ENCODE measurements at regions not wholly inside any gene's neighbourhood (a gene's known extent, or its start where the extent isn't known, plus 50 kb on each side); places are given as distances from the start of the nearest gene placed in this dataset.

DNA sequence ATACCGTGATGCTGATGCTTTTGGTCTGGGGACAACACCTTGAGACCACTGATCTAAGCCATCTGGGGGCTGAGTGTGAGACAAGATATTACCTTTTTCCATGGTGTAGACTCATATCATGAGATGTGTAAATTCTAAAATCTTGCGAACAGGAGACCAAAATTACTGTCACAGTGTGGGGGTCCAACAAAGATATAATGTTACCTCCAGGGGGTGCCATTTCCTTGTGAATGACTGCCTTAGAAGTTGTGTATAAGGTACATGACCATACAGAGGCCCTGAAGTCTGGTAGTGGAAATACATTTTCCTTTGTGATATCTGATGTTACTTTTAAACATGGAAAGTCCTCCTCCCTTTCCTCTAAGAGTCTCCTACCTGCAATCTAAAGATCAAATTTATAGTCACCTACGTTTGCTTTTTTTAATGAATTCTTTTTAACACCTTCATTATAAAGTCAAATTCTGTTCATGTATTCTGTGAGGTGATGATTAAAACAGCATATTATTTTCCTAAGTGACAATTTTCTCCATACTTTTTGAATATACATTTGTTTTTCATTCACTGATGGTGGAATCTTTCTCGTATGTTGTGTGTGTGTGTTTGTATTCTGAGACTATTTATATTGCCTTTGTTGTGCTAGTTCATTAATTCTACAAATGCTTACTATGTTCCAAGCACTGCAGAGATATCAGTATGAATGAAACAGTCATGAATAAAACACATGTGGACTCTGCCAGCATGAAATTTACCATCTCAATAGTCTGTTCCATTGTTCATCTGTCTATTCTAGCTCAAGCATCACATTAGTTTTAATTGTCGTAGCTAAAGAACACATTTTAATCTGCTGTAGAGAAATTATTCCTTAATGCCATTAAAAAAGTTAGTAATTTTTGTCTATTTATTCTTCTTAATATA lies 113.7 kb downstream of the RFC3 start:
- TF ChIP-seq, protein P1, sequence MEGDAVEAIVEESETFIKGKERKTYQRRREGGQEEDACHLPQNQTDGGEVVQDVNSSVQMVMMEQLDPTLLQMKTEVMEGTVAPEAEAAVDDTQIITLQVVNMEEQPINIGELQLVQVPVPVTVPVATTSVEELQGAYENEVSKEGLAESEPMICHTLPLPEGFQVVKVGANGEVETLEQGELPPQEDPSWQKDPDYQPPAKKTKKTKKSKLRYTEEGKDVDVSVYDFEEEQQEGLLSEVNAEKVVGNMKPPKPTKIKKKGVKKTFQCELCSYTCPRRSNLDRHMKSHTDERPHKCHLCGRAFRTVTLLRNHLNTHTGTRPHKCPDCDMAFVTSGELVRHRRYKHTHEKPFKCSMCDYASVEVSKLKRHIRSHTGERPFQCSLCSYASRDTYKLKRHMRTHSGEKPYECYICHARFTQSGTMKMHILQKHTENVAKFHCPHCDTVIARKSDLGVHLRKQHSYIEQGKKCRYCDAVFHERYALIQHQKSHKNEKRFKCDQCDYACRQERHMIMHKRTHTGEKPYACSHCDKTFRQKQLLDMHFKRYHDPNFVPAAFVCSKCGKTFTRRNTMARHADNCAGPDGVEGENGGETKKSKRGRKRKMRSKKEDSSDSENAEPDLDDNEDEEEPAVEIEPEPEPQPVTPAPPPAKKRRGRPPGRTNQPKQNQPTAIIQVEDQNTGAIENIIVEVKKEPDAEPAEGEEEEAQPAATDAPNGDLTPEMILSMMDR (IDR thresholded peaks at IDR 0.05), result peak; percentile 28
- no peak for TF ChIP-seq EZH2 (IDR thresholded peaks at IDR 0.05; ENCODE audit: borderline replicate concordance, insufficient read depth, low read depth, low read length, poor library complexity, severe bottlenecking)
- H3K4me3 ChIP-seq (ENCODE audit: control extremely low read depth in 1 of 5, extremely low read depth in 1 of 5, insufficient read depth in 1 of 5, low read depth in 2 of 5, low read length in 4 of 5), result no peak overlapping the region
- H3K4me1 ChIP-seq (ENCODE audit: control insufficient read depth in 2 of 2, insufficient read depth in 2 of 2, low read length in 2 of 2), result no peaks in the 10 kb centered on the region
- no peaks in the 10 kb centered on the region for H3K27me3 ChIP-seq (replicated peaks in 1 of 4; ENCODE audit: control extremely low read depth in 1 of 4, control insufficient read depth in 3 of 4, insufficient read depth in 4 of 4, low read length in 3 of 4)
- no peaks in the 10 kb centered on the region for H3K9me3 ChIP-seq (ENCODE audit: control extremely low read depth in 1 of 3, control insufficient read depth in 2 of 3, insufficient read depth in 1 of 3, low read length in 2 of 3)
- DNase-seq, result peak; percentile 8
- H4K20me1 ChIP-seq (ENCODE audit: control insufficient read depth, insufficient read depth, low read length, poor library complexity, severe bottlenecking), result no peaks in the 10 kb centered on the region
- ChIA-PET CTCF (no interaction called here), POLR2A (no interaction called here)
- Mint-ChIP-seq H3K4me3 (no peak overlapping the region), H3K27ac (no peak overlapping the region), H3K4me1 (no peaks in the 10 kb centered on the region), H3K9me3 (ENCODE audit: insufficient read depth) (no peaks in the 10 kb centered on the region), H3K27me3 (no peaks in the 10 kb centered on the region)
- H3K36me3 ChIP-seq (replicated peaks in 1 of 2; ENCODE audit: control extremely low read depth in 1 of 2, control insufficient read depth in 1 of 2, extremely low read depth in 1 of 2, insufficient read depth in 2 of 2, low read length in 1 of 2), result no peaks in the 10 kb centered on the region
- H3K79me2 ChIP-seq (ENCODE audit: control insufficient read depth, insufficient read depth, low read length), result no peaks in the 10 kb centered on the region
- H3K9ac ChIP-seq (ENCODE audit: low read length), result no peak overlapping the region
- ATAC-seq (ENCODE audit: low read depth), result no peak
- no peak overlapping the region for H3K27ac ChIP-seq (ENCODE audit: low read length in 2 of 2)
- WGBS (ENCODE audit: insufficient coverage), result 90% methylated on average over 1 of the region's 5 CpGs
- no peak overlapping the region for H2AFZ ChIP-seq (ENCODE audit: insufficient read depth, low read depth, low read length, poor library complexity, severe bottlenecking)
- intact Hi-C loops (cut with micrococcal nuclease), result loop anchor here (2.0 kb wide), 1 partner anchor 1233 kb away; no protein-coding TSS in a partner anchor
- no peak overlapping the region for H3K4me2 ChIP-seq (replicated peaks; ENCODE audit: low read depth, low read length, poor library complexity, severe bottlenecking)

DNA sequence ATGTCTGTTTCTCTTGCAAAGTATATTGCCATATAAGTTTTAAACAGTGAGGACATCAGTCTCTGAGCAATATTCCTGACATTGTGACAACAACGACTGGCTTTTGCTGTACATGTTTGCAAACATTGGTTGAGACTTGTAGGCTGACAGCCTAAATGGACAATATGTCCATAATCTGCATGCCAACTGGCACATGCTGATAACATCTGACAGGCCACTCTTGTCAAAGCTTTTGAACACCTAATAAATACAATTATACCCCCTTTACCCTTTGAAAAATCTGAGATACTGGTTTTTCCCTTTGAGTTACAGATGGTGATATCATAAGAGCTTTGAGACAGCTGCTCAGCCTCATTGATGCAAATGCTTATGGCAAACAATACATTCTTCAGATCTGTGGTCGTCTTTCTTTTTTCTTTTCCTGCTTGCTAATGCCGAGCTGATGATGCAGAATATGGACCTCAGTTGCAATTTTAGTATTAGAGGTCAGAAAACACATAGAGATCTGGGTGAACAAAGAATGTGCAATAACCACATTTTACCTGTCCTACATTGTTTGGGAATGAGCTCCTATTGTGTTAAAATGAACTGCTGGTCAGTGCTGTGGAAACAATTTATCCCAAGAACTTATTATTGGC lies 114.9 kb downstream of the RFC3 start:
- H3K27me3 ChIP-seq (replicated peaks in 1 of 4; ENCODE audit: control extremely low read depth in 1 of 4, control insufficient read depth in 3 of 4, insufficient read depth in 4 of 4, low read length in 3 of 4), result no peaks in the 10 kb centered on the region
- H3K9me3 ChIP-seq (ENCODE audit: control extremely low read depth in 1 of 3, control insufficient read depth in 2 of 3, insufficient read depth in 1 of 3, low read length in 2 of 3), result no peaks in the 10 kb centered on the region
- CTCF ChIA-PET, result no interaction called here
- WGBS (ENCODE audit: insufficient coverage), result 90% methylated on average over 1 of the region's 3 CpGs
- H3K4me3 ChIP-seq (ENCODE audit: control extremely low read depth in 1 of 5, extremely low read depth in 1 of 5, insufficient read depth in 1 of 5, low read depth in 2 of 5, low read length in 4 of 5), result no peak overlapping the region
- no peaks in the 10 kb centered on the region for H3K79me2 ChIP-seq (ENCODE audit: control insufficient read depth, insufficient read depth, low read length)
- H3K4me2 ChIP-seq (replicated peaks; ENCODE audit: low read depth, low read length, poor library complexity, severe bottlenecking), result no peak overlapping the region
- POLR2A ChIA-PET, result no interaction called here
- no peaks in the 10 kb centered on the region for H4K20me1 ChIP-seq (ENCODE audit: control insufficient read depth, insufficient read depth, low read length, poor library complexity, severe bottlenecking)
- H3K4me1 ChIP-seq (ENCODE audit: control insufficient read depth in 2 of 2, insufficient read depth in 2 of 2, low read length in 2 of 2), result no peaks in the 10 kb centered on the region
- ATAC-seq (ENCODE audit: low read depth) (no peak), DNase-seq (no peak)
- H3K9me3 Mint-ChIP-seq (ENCODE audit: insufficient read depth), result no peaks in the 10 kb centered on the region
- H3K9ac ChIP-seq (ENCODE audit: low read length), result no peak overlapping the region
- TF ChIP-seq, protein P1 (IDR thresholded peaks at IDR 0.05), result no peak
- no peak for TF ChIP-seq EZH2 (IDR thresholded peaks at IDR 0.05; ENCODE audit: borderline replicate concordance, insufficient read depth, low read depth, low read length, poor library complexity, severe bottlenecking)
- no peaks in the 10 kb centered on the region for H3K36me3 ChIP-seq (replicated peaks in 1 of 2; ENCODE audit: control extremely low read depth in 1 of 2, control insufficient read depth in 1 of 2, extremely low read depth in 1 of 2, insufficient read depth in 2 of 2, low read length in 1 of 2)
- intact Hi-C loops (cut with micrococcal nuclease), result no loop called here
- no peak overlapping the region for H3K4me3 Mint-ChIP-seq
- no peaks in the 10 kb centered on the region for H3K4me1 Mint-ChIP-seq
- H3K27ac Mint-ChIP-seq, result no peak overlapping the region
- no peak overlapping the region for H2AFZ ChIP-seq (ENCODE audit: insufficient read depth, low read depth, low read length, poor library complexity, severe bottlenecking)
- H3K27me3 Mint-ChIP-seq, result no peaks in the 10 kb centered on the region
- H3K27ac ChIP-seq (ENCODE audit: low read length in 2 of 2), result no peak overlapping the region
